Cardiac muscle cell (in vitro differentiated cells and primary cell): ENCODE measurements at regions not wholly inside any gene's neighbourhood (a gene's known extent, or its start where the extent isn't known, plus 50 kb on each side); places are given as distances from the start of the nearest gene placed in this dataset.

Experiments
- DNase-seq, 2 donors: peaks; one replicate each; pipeline versions ENCODE4 v3.0.0 to v3.0.0-alpha.2; 2010 to 2017; ENCODE audit warnings: low read depth in 1 of 2, low spot score in 1 of 2
- H3K27ac ChIP-seq: fragments of 200-600 bp; sonication (generic); 2 replicates; pipeline ENCODE4 v1.5.1; 2016
- H3K27me3 ChIP-seq: fragments of 200-600 bp; sonication (generic); 2 replicates; pipeline ENCODE4 v1.6.0; 2016; ENCODE audit warnings: control low read depth
- H3K36me3 ChIP-seq: fragments of 200-600 bp; sonication (generic); 2 replicates; pipeline ENCODE4 v1.5.1; 2016; ENCODE audit warnings: control low read depth
- H3K4me1 ChIP-seq: fragments of 200-600 bp; sonication (generic); 2 replicates; pipeline ENCODE4 v1.8.1; 2017; ENCODE audit warnings: low read depth, mild to moderate bottlenecking, mixed run types
- H3K4me3 ChIP-seq: fragments of 200-600 bp; sonication (generic); 2 replicates; pipeline ENCODE4 v1.5.1; 2016; ENCODE audit warnings: mild to moderate bottlenecking
- H3K9me3 ChIP-seq: fragments of 200-600 bp; sonication (generic); 2 replicates; pipeline ENCODE4 v1.5.1; 2017; ENCODE audit warnings: low read depth, mild to moderate bottlenecking, control low read depth
- TF ChIP-seq, protein P1 (sequence below): IDR thresholded peaks from 2 replicates; pipeline ENCODE4 v1.5.1; 2012; ENCODE audit warnings: low read depth, mild to moderate bottlenecking, low read length

DNA sequence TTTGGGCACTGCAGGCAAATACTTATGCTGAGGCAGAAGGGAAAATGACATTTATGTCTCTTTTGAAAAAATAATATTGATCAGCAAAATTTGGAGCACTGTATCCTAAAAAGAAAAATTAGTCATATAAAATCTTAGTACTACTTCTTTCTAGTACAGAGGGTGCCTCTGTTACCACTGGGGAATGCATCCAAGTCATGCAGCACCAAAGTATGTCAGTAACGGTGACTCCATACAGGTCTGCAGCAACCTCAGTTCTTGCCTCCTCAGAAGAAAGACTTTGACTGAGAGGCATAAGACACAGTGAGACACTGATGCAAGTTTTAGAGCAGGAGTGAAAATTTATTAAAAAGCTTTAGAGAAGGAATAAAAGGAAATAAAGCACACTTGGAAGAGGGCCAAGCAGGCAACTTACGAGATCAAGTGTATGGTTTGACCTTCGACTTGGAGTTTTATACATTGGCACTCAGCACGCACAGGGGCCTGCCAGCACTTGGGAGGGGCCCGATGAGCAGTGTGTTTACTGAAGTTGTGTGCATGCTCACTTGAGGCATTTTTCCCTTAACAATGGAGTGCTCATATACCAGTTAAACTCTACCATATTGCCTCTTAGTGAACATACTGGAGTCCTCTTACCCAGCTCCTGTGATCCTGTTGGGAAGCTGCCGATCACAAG lies 1244.8 kb downstream of the EPHA7 start:
- DNase-seq, result no peak
- H3K27me3 ChIP-seq, result no peaks in the 10 kb centered on the region
- H3K9me3 ChIP-seq, result no peaks in the 10 kb centered on the region
- H3K4me3 ChIP-seq, result no peak overlapping the region
- H3K36me3 ChIP-seq, result no peaks in the 10 kb centered on the region
- no peaks in the 10 kb centered on the region for H3K4me1 ChIP-seq
- no peak overlapping the region for H3K27ac ChIP-seq
- TF ChIP-seq, protein P1, sequence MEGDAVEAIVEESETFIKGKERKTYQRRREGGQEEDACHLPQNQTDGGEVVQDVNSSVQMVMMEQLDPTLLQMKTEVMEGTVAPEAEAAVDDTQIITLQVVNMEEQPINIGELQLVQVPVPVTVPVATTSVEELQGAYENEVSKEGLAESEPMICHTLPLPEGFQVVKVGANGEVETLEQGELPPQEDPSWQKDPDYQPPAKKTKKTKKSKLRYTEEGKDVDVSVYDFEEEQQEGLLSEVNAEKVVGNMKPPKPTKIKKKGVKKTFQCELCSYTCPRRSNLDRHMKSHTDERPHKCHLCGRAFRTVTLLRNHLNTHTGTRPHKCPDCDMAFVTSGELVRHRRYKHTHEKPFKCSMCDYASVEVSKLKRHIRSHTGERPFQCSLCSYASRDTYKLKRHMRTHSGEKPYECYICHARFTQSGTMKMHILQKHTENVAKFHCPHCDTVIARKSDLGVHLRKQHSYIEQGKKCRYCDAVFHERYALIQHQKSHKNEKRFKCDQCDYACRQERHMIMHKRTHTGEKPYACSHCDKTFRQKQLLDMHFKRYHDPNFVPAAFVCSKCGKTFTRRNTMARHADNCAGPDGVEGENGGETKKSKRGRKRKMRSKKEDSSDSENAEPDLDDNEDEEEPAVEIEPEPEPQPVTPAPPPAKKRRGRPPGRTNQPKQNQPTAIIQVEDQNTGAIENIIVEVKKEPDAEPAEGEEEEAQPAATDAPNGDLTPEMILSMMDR, result no peak

DNA sequence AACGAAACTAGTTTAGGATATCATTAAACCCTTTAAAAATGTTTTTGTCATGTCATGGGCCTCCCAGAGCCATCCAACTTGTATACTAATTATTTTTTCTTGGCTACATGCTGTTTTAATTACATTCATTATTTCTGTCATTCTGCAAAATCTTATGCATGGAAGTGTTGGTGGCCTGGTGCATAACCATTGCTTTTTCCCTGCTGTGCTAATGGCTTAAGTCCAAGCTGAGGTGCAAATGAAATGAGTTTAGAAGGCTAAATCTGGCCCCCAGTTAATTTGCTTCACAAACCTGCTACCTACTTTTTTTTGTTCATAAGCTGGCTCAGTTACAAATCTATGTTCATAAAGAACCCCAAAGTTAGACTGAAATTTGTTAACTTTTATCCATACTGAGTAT lies 1249.9 kb downstream of the EPHA7 start:
- Histone ChIP-seq H3K9me3 (no peaks in the 10 kb centered on the region), H3K4me3 (no peak overlapping the region), H3K27me3 (no peaks in the 10 kb centered on the region), H3K27ac (no peak overlapping the region), H3K4me1 (no peaks in the 10 kb centered on the region), H3K36me3 (no peaks in the 10 kb centered on the region)
- TF ChIP-seq, protein P1, result no peak
- DNase-seq, result no peak

DNA sequence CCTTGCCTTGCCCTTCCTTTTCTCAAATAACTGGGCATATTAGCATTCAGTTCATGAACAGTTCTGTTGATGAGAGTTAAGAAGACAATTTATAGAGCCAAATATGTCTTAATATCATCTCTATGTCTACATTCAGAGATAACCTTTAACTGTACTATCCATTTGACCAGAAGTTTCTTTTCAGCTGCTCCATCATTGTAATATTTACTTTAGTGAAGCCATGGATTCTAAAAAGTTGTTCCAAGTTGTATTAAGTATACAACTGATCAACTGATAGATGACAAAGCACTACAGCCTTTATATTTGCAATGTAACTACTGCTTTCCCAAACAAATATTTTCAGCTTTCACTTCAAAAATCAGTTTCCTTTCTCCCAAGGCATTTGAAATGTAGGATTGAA lies 1252.7 kb downstream of the EPHA7 start:
- Histone ChIP-seq H3K36me3 (no peaks in the 10 kb centered on the region), H3K27me3 (no peaks in the 10 kb centered on the region), H3K9me3 (no peaks in the 10 kb centered on the region), H3K27ac (no peak overlapping the region), H3K4me3 (no peak overlapping the region), H3K4me1 (no peaks in the 10 kb centered on the region)
- TF ChIP-seq, protein P1, result no peak
- DNase-seq, result no peak

DNA sequence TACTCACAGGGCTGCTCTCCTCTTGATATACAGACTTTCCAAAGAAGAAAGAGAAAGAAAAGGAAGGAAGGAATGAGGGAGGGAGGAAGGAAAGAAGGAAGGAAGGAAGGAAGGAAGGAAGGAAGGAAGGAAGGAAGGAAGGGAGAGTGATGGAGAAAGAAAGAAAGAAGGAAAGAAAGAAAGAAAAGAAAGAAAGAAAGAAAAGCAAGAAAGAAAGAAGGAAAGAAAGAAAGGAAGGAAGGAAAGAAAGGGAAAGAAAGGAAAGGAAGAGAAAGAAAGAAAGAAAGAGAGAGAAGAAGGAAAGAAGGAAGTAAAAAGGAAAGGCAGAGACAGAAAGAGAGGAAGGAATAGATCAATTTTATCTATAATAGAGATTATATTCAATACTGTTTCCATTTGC lies 1257.4 kb downstream of the EPHA7 start:
- TF ChIP-seq, protein P1, result no peak
- Histone ChIP-seq H3K36me3 (no peaks in the 10 kb centered on the region), H3K27ac (no peak overlapping the region), H3K9me3 (no peaks in the 10 kb centered on the region), H3K4me1 (no peaks in the 10 kb centered on the region), H3K4me3 (no peak overlapping the region), H3K27me3 (no peaks in the 10 kb centered on the region)
- DNase-seq, result no peak

DNA sequence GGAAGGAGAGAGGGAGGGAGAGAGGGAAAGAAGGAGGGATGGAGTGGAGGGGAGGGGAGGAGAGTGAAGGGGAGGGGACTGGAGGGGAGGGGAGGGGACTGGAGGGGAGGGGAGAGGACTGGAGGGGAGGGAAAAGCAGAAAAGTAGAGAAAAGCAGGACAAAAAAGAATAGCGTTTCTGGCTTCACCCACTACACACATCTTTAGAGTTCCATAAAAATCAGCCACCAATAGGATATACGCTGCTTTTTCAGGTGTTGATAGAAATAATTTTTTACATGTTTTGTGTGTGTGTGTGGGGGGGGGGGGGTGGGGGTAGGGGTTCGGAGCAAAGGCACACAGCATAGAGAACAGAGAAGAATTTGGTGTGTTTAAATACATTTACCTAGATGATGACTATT lies 1259.1 kb downstream of the EPHA7 start:
- no peak overlapping the region for H3K4me3 ChIP-seq
- no peaks in the 10 kb centered on the region for H3K27me3 ChIP-seq
- H3K36me3 ChIP-seq, result no peaks in the 10 kb centered on the region
- DNase-seq, result no peak
- no peaks in the 10 kb centered on the region for H3K4me1 ChIP-seq
- TF ChIP-seq, protein P1, result no peak
- no peak overlapping the region for H3K27ac ChIP-seq
- H3K9me3 ChIP-seq, result no peaks in the 10 kb centered on the region
